RWPE2 (cell line): ENCODE measurements at regions not wholly inside any gene's neighbourhood (a gene's known extent, or its start where the extent isn't known, plus 50 kb on each side); places are given as distances from the start of the nearest gene placed in this dataset.

Experiments used
- ATAC-seq: fragments of 200-7000 bp; cut with Tn5 transposase; 3 replicates; pipeline ENCODE4 v1.9.1; 2021; ENCODE audit warnings: low read depth
- DNase-seq: peaks from one replicate; pipeline ENCODE4 v3.0.0-alpha.2; 2020; ENCODE audit warnings: low spot score
- H3K27ac ChIP-seq: fragments of 450-650 bp; 2 replicates; pipeline ENCODE4 v1.5.1; 2017; ENCODE audit warnings: mild to moderate bottlenecking; ENCODE audit not compliant: poor library complexity, severe bottlenecking
- H3K27me3 ChIP-seq: fragments of 250-450 bp; sonication (Bioruptor Pico); 2 replicates; pipeline ENCODE4 v1.5.1; 2021; ENCODE audit warnings: mild to moderate bottlenecking, moderate library complexity; ENCODE audit not compliant: insufficient read depth, poor library complexity, severe bottlenecking
- H3K36me3 ChIP-seq: fragments of 250-450 bp; sonication (Bioruptor Pico); 2 replicates; pipeline ENCODE4 v1.5.1; 2020; ENCODE audit warnings: low read depth, mild to moderate bottlenecking, moderate library complexity
- H3K4me1 ChIP-seq: fragments of 250-450 bp; sonication (Bioruptor Pico); 2 replicates; pipeline ENCODE4 v1.5.1; 2021; ENCODE audit warnings: mild to moderate bottlenecking, moderate library complexity; ENCODE audit not compliant: insufficient read depth, poor library complexity, severe bottlenecking
- H3K4me3 ChIP-seq: fragments of 250-450 bp; sonication (Bioruptor Pico); 2 replicates; pipeline ENCODE4 v1.5.1; 2021; ENCODE audit warnings: mild to moderate bottlenecking, moderate library complexity; ENCODE audit not compliant: severe bottlenecking
- H3K9me3 ChIP-seq: fragments of 250-450 bp; sonication (Bioruptor Pico); 2 replicates; pipeline ENCODE4 v1.5.1; 2021; ENCODE audit warnings: mild to moderate bottlenecking, moderate library complexity; ENCODE audit not compliant: severe bottlenecking
- CTCF ChIP-seq: fragments of 450-650 bp; IDR thresholded peaks from one replicate; pipeline ENCODE4 v1.5.1; 2017; ENCODE audit warnings: mild to moderate bottlenecking, moderate library complexity; ENCODE audit not compliant: poor library complexity, severe bottlenecking

- peak; percentile 82 for DNase-seq
- peak; percentile 99 for ATAC-seq
- Histone ChIP-seq H3K9me3 (no peaks in the 10 kb centered on the region), H3K4me1 (peaks cover 18% of the 10 kb centered on the region), H3K27ac (peak overlapping the region; percentile 74), H3K36me3 (no peaks in the 10 kb centered on the region), H3K27me3 (no peaks in the 10 kb centered on the region), H3K4me3 (no peak overlapping the region)
- no peak for TF ChIP-seq CTCF
These were observed 408.0 kb upstream of the KAZN start for GRCh38 chr1:14190508-14190907.

- H3K27ac ChIP-seq: no peak overlapping the region
These were observed 404.0 kb upstream of the KAZN start for GRCh38 chr1:14194511-14194910.

GRCh38 chr1:14205066-14205465, 393.4 kb upstream of the KAZN start:
- H3K27ac ChIP-seq: no peak overlapping the region
- H3K36me3 ChIP-seq: no peaks in the 10 kb centered on the region
- no peak for ATAC-seq
- DNase-seq: no peak
- no peak overlapping the region for H3K4me3 ChIP-seq
- H3K4me1 ChIP-seq: no peaks in the 10 kb centered on the region
- no peak for TF ChIP-seq CTCF
- H3K9me3 ChIP-seq: no peaks in the 10 kb centered on the region
- H3K27me3 ChIP-seq: no peaks in the 10 kb centered on the region

More at GRCh38 chr1:14194511-14194910, 404.0 kb upstream of the KAZN start:
- H3K27me3 ChIP-seq: no peaks in the 10 kb centered on the region
- H3K4me3 ChIP-seq: no peak overlapping the region
- DNase-seq: no peak
- TF ChIP-seq CTCF: no peak
- no peaks in the 10 kb centered on the region for H3K36me3 ChIP-seq
- no peak for ATAC-seq
- H3K4me1 ChIP-seq: peaks cover 15% of the 10 kb centered on the region
- H3K9me3 ChIP-seq: no peaks in the 10 kb centered on the region

DNA sequence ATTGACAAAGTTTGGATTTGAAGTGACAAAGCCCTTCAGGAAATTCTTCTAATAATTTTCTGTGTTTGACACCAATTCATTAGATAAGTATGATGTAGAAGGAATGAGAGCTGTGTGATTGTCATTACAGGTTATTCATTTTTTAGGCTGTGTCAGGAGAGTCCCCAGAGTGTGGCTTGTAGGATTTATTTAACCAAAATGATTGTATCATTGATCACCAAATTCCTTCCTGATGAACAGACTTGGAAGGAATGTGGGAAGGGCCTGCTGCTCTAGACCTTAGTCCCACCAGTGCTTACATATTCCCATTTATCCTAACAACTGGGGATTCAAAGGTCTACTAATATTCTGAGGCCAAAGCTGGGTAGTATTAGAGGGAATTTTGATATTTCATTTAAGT, 383.3 kb upstream of the KAZN start:
- H3K4me1 ChIP-seq: peaks cover 14% of the 10 kb centered on the region
- H3K4me3 ChIP-seq: no peak overlapping the region
- H3K9me3 ChIP-seq: peaks cover 9% of the 10 kb centered on the region
- H3K27me3 ChIP-seq: no peaks in the 10 kb centered on the region
- ATAC-seq (peak; percentile 91), DNase-seq (no peak)
- H3K36me3 ChIP-seq: no peaks in the 10 kb centered on the region
- no peak for TF ChIP-seq CTCF
- peak overlapping the region; percentile 61 for H3K27ac ChIP-seq

GRCh38 chr1:14217384-14217783, 381.1 kb upstream of the KAZN start:
- no peak for ATAC-seq
- Histone ChIP-seq H3K4me3 (no peak overlapping the region), H3K27ac (no peak overlapping the region), H3K4me1 (peaks cover 14% of the 10 kb centered on the region), H3K9me3 (peaks cover 9% of the 10 kb centered on the region), H3K27me3 (no peaks in the 10 kb centered on the region), H3K36me3 (no peaks in the 10 kb centered on the region)
- no peak for DNase-seq
- no peak for TF ChIP-seq CTCF
